MM.1S (cell line): ENCODE measurements at regions not wholly inside any gene's neighbourhood (a gene's known extent, or its start where the extent isn't known, plus 50 kb on each side); places are given as distances from the start of the nearest gene placed in this dataset.

ENCODE experiments used
- DNase-seq: peaks from one replicate; pipeline ENCODE4 v3.0.0-alpha.2; 2015
- H2AFZ ChIP-seq: fragments of 300-600 bp; sonication (generic); 2 replicates; pipeline ENCODE4 v1.6.0; 2016; ENCODE audit warnings: antibody characterized with exemption, low read length
- H3F3A ChIP-seq: fragments of 300-600 bp; sonication (generic); 2 replicates; pipeline ENCODE4 v1.6.1; 2016; ENCODE audit warnings: mild to moderate bottlenecking, antibody characterized with exemption, low read length, moderate library complexity, mixed read lengths; ENCODE audit not compliant: insufficient read depth
- H3K27ac ChIP-seq: fragments of 300-600 bp; sonication (generic); 2 replicates; pipeline ENCODE4 v1.5.1; 2016; ENCODE audit warnings: mild to moderate bottlenecking, low read length
- H3K27me3 ChIP-seq: fragments of 300-600 bp; sonication (generic); replicated peaks from 2 replicates; pipeline ENCODE4 v1.6.0; 2016; ENCODE audit warnings: low read length; ENCODE audit not compliant: insufficient read depth
- H3K36me3 ChIP-seq: fragments of 300-600 bp; sonication (generic); replicated peaks from 2 replicates; pipeline ENCODE4 v1.6.1; 2016; ENCODE audit warnings: mild to moderate bottlenecking, low read length, mixed read lengths; ENCODE audit not compliant: insufficient read depth
- H3K4me1 ChIP-seq: fragments of 300-600 bp; sonication (generic); 2 replicates; pipeline ENCODE4 v1.6.1; 2016; ENCODE audit warnings: low read length, mixed read lengths
- H3K4me2 ChIP-seq: fragments of 300-600 bp; sonication (generic); 2 replicates; pipeline ENCODE4 v1.6.0; 2016; ENCODE audit warnings: low read depth, low read length
- H3K4me3 ChIP-seq: fragments of 300-600 bp; sonication (generic); 2 replicates; pipeline ENCODE4 v1.5.1; 2016; ENCODE audit warnings: low read length, mixed read lengths
- H3K79me2 ChIP-seq: fragments of 300-600 bp; sonication (generic); 2 replicates; pipeline ENCODE4 v1.6.1; 2016; ENCODE audit warnings: mixed run types, low read length, mixed read lengths
- H3K9ac ChIP-seq: fragments of 300-600 bp; sonication (generic); 2 replicates; pipeline ENCODE4 v1.6.1; 2016; ENCODE audit warnings: low read length, mixed read lengths
- H3K9me2 ChIP-seq: fragments of 300-600 bp; sonication (generic); replicated peaks from 2 replicates; pipeline ENCODE4 v1.6.1; 2016; ENCODE audit warnings: mild to moderate bottlenecking, low read length, mixed read lengths; ENCODE audit not compliant: insufficient read depth
- H3K9me3 ChIP-seq: fragments of 300-600 bp; sonication (generic); replicated peaks from 2 replicates; pipeline ENCODE4 v1.6.1; 2016; ENCODE audit warnings: mild to moderate bottlenecking, low read length, mixed read lengths; ENCODE audit not compliant: insufficient read depth
- H4K20me1 ChIP-seq: fragments of 300-600 bp; sonication (generic); 2 replicates; pipeline ENCODE4 v1.6.1; 2016; ENCODE audit warnings: mild to moderate bottlenecking, low read length, moderate library complexity, mixed read lengths; ENCODE audit not compliant: insufficient read depth
- EZH2 ChIP-seq: fragments of 300-600 bp; sonication (generic); optimal IDR thresholded peaks from 2 replicates; pipeline ENCODE3; 2017; ENCODE audit warnings: low read depth, mild to moderate bottlenecking, antibody characterized with exemption, low read length, mixed read lengths
- EZH2phosphoT487 ChIP-seq: fragments of 300-600 bp; sonication (generic); IDR thresholded peaks from 2 replicates; pipeline ENCODE4 v1.6.1; 2018; ENCODE audit warnings: antibody characterized with exemption, low read length
- TF ChIP-seq, protein P1 (sequence below): fragments of 300-600 bp; sonication (generic); IDR thresholded peaks from 2 replicates; pipeline ENCODE4 v1.5.1; 2016; ENCODE audit warnings: antibody characterized with exemption, low read length, mixed read lengths

DNA sequence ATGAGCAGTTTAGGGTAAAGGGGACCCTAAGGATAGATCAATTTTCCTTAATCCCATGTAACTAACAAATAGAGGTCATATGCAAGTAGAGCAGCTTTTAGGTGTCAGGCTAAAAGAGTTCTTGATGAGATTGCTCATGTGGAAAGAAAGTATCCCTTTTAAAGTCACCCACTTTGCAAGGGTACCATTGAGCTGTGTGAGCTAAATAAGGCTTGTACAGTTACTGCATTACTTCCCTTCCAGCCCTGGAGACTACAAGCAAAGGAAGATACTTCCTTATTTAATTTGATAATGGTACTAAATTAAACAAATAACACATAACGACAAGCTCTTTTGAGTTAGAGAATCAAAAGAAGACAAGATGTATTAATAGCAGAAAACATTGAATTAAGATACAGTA, 191.7 kb downstream of the TMX1 start:
- Histone ChIP-seq H3K4me1 (no peaks in the 10 kb centered on the region), H3K9me2 (no peaks in the 10 kb centered on the region), H3K36me3 (no peaks in the 10 kb centered on the region), H3F3A (no peaks in the 10 kb centered on the region), H2AFZ (no peak overlapping the region), H3K27me3 (no peaks in the 10 kb centered on the region), H3K4me3 (no peak overlapping the region), H4K20me1 (no peaks in the 10 kb centered on the region), H3K9ac (no peak overlapping the region), H3K27ac (no peak overlapping the region), H3K9me3 (no peaks in the 10 kb centered on the region), H3K79me2 (no peaks in the 10 kb centered on the region), H3K4me2 (no peak overlapping the region)
- TF ChIP-seq EZH2: no peak
- TF ChIP-seq EZH2phosphoT487: no peak
- TF ChIP-seq, protein P1, sequence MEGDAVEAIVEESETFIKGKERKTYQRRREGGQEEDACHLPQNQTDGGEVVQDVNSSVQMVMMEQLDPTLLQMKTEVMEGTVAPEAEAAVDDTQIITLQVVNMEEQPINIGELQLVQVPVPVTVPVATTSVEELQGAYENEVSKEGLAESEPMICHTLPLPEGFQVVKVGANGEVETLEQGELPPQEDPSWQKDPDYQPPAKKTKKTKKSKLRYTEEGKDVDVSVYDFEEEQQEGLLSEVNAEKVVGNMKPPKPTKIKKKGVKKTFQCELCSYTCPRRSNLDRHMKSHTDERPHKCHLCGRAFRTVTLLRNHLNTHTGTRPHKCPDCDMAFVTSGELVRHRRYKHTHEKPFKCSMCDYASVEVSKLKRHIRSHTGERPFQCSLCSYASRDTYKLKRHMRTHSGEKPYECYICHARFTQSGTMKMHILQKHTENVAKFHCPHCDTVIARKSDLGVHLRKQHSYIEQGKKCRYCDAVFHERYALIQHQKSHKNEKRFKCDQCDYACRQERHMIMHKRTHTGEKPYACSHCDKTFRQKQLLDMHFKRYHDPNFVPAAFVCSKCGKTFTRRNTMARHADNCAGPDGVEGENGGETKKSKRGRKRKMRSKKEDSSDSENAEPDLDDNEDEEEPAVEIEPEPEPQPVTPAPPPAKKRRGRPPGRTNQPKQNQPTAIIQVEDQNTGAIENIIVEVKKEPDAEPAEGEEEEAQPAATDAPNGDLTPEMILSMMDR: no peak
- DNase-seq: no peak

DNA sequence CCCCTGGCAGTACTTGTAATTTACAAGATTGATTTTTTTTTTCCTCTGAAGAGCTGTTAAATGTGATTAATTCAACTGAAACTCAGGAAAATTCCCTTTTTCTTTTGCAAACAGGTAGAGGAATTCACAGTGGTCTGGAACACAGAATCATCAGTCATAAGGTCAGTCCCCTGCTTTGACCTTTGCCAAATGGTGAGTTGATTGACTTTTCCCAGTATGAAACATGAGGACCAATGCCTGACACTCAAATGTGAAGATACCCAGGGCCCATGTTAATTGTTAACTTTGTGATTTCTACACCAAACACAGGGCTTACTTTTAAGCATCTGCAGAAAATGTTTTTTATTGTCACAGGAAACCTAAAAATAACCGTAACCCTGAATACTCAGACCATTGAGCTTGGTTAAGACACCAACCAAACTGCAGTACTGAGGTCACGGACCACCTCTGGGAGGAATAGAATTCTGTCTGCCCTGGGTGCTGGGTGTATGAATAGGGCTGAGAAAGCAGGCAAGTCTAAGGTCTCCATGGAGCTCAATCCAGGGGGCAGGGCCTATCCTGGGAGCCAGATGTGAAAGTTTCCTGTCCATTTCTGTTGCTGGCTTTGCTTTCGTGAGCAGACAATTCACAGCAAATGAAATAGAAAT, 192.4 kb downstream of the TMX1 start:
- no peak overlapping the region for H3K4me2 ChIP-seq

DNA sequence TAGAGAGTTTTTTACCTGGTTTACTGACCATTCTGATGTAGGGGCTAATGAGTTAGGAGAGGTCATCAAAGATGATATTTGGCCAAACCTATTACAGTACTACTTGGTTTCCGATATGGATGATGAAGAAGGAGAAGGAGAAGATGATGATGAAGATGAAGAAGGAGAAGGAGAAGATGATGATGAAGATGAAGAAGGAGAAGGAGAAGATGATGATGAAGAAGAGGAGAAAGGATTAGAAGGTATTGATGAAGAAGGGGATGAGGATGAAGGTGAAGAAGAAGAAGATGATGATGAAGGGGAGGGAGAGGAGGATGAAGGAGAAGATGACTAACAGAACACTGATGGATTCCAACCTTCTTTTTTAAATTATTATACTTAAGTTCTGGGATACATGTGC, 196.6 kb downstream of the TMX1 start:
- Histone ChIP-seq H3K9me3 (no peaks in the 10 kb centered on the region), H3K79me2 (no peaks in the 10 kb centered on the region), H3K4me1 (no peaks in the 10 kb centered on the region), H3K36me3 (no peaks in the 10 kb centered on the region), H4K20me1 (no peaks in the 10 kb centered on the region), H3K27ac (no peak overlapping the region), H3K27me3 (no peaks in the 10 kb centered on the region), H3F3A (no peaks in the 10 kb centered on the region), H3K9ac (no peak overlapping the region), H3K4me3 (no peak overlapping the region), H3K4me2 (no peak overlapping the region), H2AFZ (no peak overlapping the region), H3K9me2 (no peaks in the 10 kb centered on the region)
- no peak for DNase-seq
- TF ChIP-seq EZH2phosphoT487: no peak
- TF ChIP-seq, protein P1: no peak
- no peak for TF ChIP-seq EZH2

More for the DNA sequence above, 192.4 kb downstream of the TMX1 start:
- no peaks in the 10 kb centered on the region for H3F3A ChIP-seq
- H3K36me3 ChIP-seq: no peaks in the 10 kb centered on the region
- no peak for DNase-seq
- no peak overlapping the region for H3K9ac ChIP-seq
- H4K20me1 ChIP-seq: no peaks in the 10 kb centered on the region
- TF ChIP-seq EZH2: no peak
- TF ChIP-seq, protein P1: no peak
- no peak for TF ChIP-seq EZH2phosphoT487
- H3K9me2 ChIP-seq: no peaks in the 10 kb centered on the region
- H3K4me3 ChIP-seq: no peak overlapping the region
- no peaks in the 10 kb centered on the region for H3K4me1 ChIP-seq
- H2AFZ ChIP-seq: no peak overlapping the region
- no peaks in the 10 kb centered on the region for H3K79me2 ChIP-seq
- no peaks in the 10 kb centered on the region for H3K27me3 ChIP-seq
- no peak overlapping the region for H3K27ac ChIP-seq
- H3K9me3 ChIP-seq: no peaks in the 10 kb centered on the region
